Panc1 (cell line): ENCODE measurements at regions not wholly inside any gene's neighbourhood (a gene's known extent, or its start where the extent isn't known, plus 50 kb on each side); places are given as distances from the start of the nearest gene placed in this dataset.

Experiments
- TCF7L2 ChIP-seq: IDR thresholded peaks from 2 replicates; pipeline ENCODE4 v1.6.1; 2011; ENCODE audit warnings: mild to moderate bottlenecking, low read depth, low read length, inconsistent platforms
- TF ChIP-seq, protein P1 (sequence below): fragments of 450-650 bp; IDR thresholded peaks from 2 replicates; pipeline ENCODE4 v1.5.1; 2017; ENCODE audit warnings: mild to moderate bottlenecking

DNA sequence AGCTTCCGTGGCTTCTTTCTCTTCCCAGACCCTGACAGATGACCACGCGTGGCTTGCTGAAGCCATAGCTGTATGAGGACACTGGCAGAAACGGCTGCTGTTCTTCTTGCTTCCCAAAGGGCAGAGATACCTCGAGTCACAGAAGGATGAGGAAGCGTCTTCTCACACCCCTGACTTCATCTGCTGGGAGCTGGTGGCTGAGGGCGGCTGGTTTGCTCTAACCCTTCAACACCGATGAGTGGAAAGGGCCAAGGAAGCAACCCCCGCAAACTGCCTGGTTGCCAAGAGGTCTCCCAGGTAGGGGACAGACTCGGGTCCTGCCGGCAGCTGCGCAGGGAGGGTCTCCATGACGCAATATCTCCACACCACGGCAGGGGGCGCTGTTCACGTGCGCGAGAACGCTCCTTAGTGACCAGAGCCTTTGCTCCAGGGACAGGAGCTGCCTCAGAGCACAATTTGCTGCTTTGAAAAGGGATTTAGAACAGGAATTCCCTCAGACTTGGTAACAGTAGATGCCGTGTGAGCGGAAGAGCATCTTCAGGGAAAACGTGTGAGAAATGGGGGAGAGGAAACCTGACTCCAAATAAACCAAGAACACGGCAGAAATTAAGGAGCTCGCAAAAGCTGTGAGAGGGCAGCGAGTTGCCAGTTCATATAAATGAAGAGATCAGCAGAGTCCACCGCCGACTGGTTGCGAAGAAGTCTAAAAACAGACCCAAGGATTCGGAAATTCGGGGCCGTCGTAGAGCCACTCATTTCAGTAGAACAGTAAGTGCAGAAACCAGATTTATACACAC, 80.2 kb downstream of the ERMARD start:
- TF ChIP-seq, protein P1, sequence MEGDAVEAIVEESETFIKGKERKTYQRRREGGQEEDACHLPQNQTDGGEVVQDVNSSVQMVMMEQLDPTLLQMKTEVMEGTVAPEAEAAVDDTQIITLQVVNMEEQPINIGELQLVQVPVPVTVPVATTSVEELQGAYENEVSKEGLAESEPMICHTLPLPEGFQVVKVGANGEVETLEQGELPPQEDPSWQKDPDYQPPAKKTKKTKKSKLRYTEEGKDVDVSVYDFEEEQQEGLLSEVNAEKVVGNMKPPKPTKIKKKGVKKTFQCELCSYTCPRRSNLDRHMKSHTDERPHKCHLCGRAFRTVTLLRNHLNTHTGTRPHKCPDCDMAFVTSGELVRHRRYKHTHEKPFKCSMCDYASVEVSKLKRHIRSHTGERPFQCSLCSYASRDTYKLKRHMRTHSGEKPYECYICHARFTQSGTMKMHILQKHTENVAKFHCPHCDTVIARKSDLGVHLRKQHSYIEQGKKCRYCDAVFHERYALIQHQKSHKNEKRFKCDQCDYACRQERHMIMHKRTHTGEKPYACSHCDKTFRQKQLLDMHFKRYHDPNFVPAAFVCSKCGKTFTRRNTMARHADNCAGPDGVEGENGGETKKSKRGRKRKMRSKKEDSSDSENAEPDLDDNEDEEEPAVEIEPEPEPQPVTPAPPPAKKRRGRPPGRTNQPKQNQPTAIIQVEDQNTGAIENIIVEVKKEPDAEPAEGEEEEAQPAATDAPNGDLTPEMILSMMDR, result peak; percentile 98
- TF ChIP-seq TCF7L2, result no peak
